HEK293 (cell line): ENCODE measurements at regions not wholly inside any gene's neighbourhood (a gene's known extent, or its start where the extent isn't known, plus 50 kb on each side); places are given as distances from the start of the nearest gene placed in this dataset.
A peak's percentile ranks its signal among the peaks of the same experiment; 100 is the strongest.
"Not testable (repeated sequence)": the region's sequence is repeated elsewhere in the genome, so short reads cannot be mapped to it uniquely, and the experiment has no call there.

Experiments used
- CTCF ChIA-PET: fragments of 350-600 bp; formaldehyde crosslinking; extraction: SDS; loops from one replicate; lab custom pipeline; 2021; ENCODE audit warnings: antibody characterized with exemption; lab: Yijun Ruan, JAX
- POLR2A ChIA-PET: fragments of 300-600 bp; formaldehyde crosslinking; extraction: SDS; loops from one replicate; lab custom pipeline; 2020; ENCODE audit warnings: antibody characterized with exemption, inconsistent platforms; lab: Yijun Ruan, JAX
- H3K27ac ChIP-seq: fragments of 200-500 bp; sonication (Bioruptor generic); 2 replicates; pipeline ENCODE4 v1.5.1; 2014; ENCODE audit warnings: low read depth, low read length, control low read depth, inconsistent platforms; ENCODE audit errors: extremely low read depth
- H3K36me3 ChIP-seq, 2 experiments: fragments of 200-500 bp in 1 of 2; sonication (Bioruptor generic) in 1 of 2; 1 replicate in 1 of 2; 2 replicates in 1 of 2; pipeline ENCODE4 v1.5.1; 2014 to 2017; ENCODE audit warnings: inconsistent platforms in 2 of 2, low read length in 2 of 2; ENCODE audit not compliant: control insufficient read depth in 2 of 2, insufficient read depth in 1 of 2
- H3K4me1 ChIP-seq: fragments of 200-500 bp; sonication (Bioruptor generic); 2 replicates; pipeline ENCODE4 v1.5.1; 2014; ENCODE audit warnings: mild to moderate bottlenecking, low read length, inconsistent platforms; ENCODE audit not compliant: control insufficient read depth, insufficient read depth
- H3K4me3 ChIP-seq: 2 replicates; pipeline ENCODE4 v1.5.1; 2011; ENCODE audit warnings: low read depth, mild to moderate bottlenecking, control low read depth, low read length, moderate library complexity
- H3K9me3 ChIP-seq: fragments of 200-500 bp; sonication (Bioruptor generic); 2 replicates; pipeline ENCODE4 v1.5.1; 2014; ENCODE audit warnings: low read depth, low read length, inconsistent platforms; ENCODE audit not compliant: control insufficient read depth, insufficient read depth
- ATF2 ChIP-seq: fragments of 450-650 bp; formaldehyde crosslinking; IDR thresholded peaks from 2 replicates; pipeline ENCODE4 v1.5.1; 2016; ENCODE audit warnings: missing biosample characterization, missing genetic modification characterization, low read depth
- GLI4 ChIP-seq: fragments of 450-650 bp; formaldehyde crosslinking; IDR thresholded peaks from 2 replicates; pipeline ENCODE4 v1.5.1; 2016; ENCODE audit warnings: missing biosample characterization, missing genetic modification characterization
- PRDM10 ChIP-seq: fragments of 450-650 bp; formaldehyde crosslinking; IDR thresholded peaks from 2 replicates; pipeline ENCODE4 v1.5.1; 2016; ENCODE audit warnings: missing biosample characterization, missing genetic modification characterization
- YY2 ChIP-seq: fragments of 450-650 bp; formaldehyde crosslinking; IDR thresholded peaks from 2 replicates; pipeline ENCODE4 v1.5.1; 2016; ENCODE audit warnings: missing biosample characterization, missing genetic modification characterization
- ZNF10 ChIP-seq: fragments of 450-650 bp; formaldehyde crosslinking; IDR thresholded peaks from 2 replicates; pipeline ENCODE4 v1.5.1; 2017; ENCODE audit warnings: missing biosample characterization, missing genetic modification characterization
- ZNF146 ChIP-seq: fragments of 450-650 bp; formaldehyde crosslinking; IDR thresholded peaks from 2 replicates; pipeline ENCODE4 v1.5.1; 2016; ENCODE audit warnings: missing biosample characterization, missing genetic modification characterization
- ZNF184 ChIP-seq: fragments of 450-650 bp; IDR thresholded peaks from 2 replicates; pipeline ENCODE4 v1.5.1; 2018; ENCODE audit warnings: missing biosample characterization, mild to moderate bottlenecking, missing genetic modification characterization
- ZNF2 ChIP-seq: fragments of 450-650 bp; formaldehyde crosslinking; IDR thresholded peaks from 2 replicates; pipeline ENCODE4 v1.5.1; 2016; ENCODE audit warnings: missing biosample characterization, missing genetic modification characterization
- ZNF341 ChIP-seq: fragments of 450-650 bp; formaldehyde crosslinking; IDR thresholded peaks from 2 replicates; pipeline ENCODE4; 2016; ENCODE audit warnings: low read depth, missing biosample characterization, missing genetic modification characterization
- ZNF394 ChIP-seq: fragments of 450-650 bp; formaldehyde crosslinking; IDR thresholded peaks from 2 replicates; pipeline ENCODE4 v1.5.1; 2016; ENCODE audit warnings: missing biosample characterization, missing genetic modification characterization, mild to moderate bottlenecking, moderate library complexity, borderline replicate concordance
- ZNF510 ChIP-seq: fragments of 450-650 bp; formaldehyde crosslinking; IDR thresholded peaks from 2 replicates; pipeline ENCODE4 v1.5.1; 2018; ENCODE audit warnings: mild to moderate bottlenecking, missing genetic modification characterization, missing biosample characterization; ENCODE audit not compliant: insufficient replicate concordance
- ZNF529 ChIP-seq: fragments of 450-650 bp; formaldehyde crosslinking; IDR thresholded peaks from 2 replicates; pipeline ENCODE4 v1.5.1; 2017; ENCODE audit warnings: missing genetic modification characterization, missing biosample characterization; ENCODE audit not compliant: insufficient replicate concordance
- ZNF596 ChIP-seq: fragments of 450-650 bp; IDR thresholded peaks from 2 replicates; pipeline ENCODE4 v1.5.0; 2018; ENCODE audit warnings: missing biosample characterization, mild to moderate bottlenecking, missing genetic modification characterization, moderate library complexity
- ZNF600 ChIP-seq: fragments of 450-650 bp; formaldehyde crosslinking; IDR thresholded peaks from 2 replicates; pipeline ENCODE4 v1.5.1; 2016; ENCODE audit warnings: missing biosample characterization, missing genetic modification characterization
- ZNF629 ChIP-seq: fragments of 450-650 bp; formaldehyde crosslinking; IDR thresholded peaks from 2 replicates; pipeline ENCODE4 v1.5.1; 2017; ENCODE audit warnings: missing biosample characterization, missing genetic modification characterization
- ZNF76 ChIP-seq: fragments of 450-650 bp; formaldehyde crosslinking; IDR thresholded peaks from 2 replicates; pipeline ENCODE4; 2016; ENCODE audit warnings: low read depth, missing biosample characterization, missing genetic modification characterization, borderline replicate concordance
- ZSCAN4 ChIP-seq: fragments of 450-650 bp; formaldehyde crosslinking; IDR thresholded peaks from 2 replicates; pipeline ENCODE4 v1.5.1; 2017; ENCODE audit warnings: missing biosample characterization, missing genetic modification characterization

GRCh38 chr5:30499402-30499801 lies 694.1 kb upstream of the CDH6 start:
- H3K4me1 ChIP-seq = no peaks in the 10 kb centered on the region
- no peak overlapping the region for H3K4me3 ChIP-seq
- ChIA-PET POLR2A (no interaction called here), CTCF (no interaction called here)
- H3K9me3 ChIP-seq = no peaks in the 10 kb centered on the region
- H3K36me3 ChIP-seq = no peaks in the 10 kb centered on the region
- TF ChIP-seq ZNF394 (tag by site-specific recombination) (no peak), ZNF629 (tag by site-specific recombination) (no peak), ZNF529 (no peak), YY2 (no peak), ZNF596 (tag by site-specific recombination) (no peak), ZNF341 (tag by site-specific recombination) (no peak), ZNF76 (tag by site-specific recombination) (no peak), ZNF2 (tag by site-specific recombination) (no peak)
- no peak overlapping the region for H3K27ac ChIP-seq

GRCh38 chr5:30498972-30499371 lies 694.5 kb upstream of the CDH6 start:
- Histone ChIP-seq H3K36me3 (no peaks in the 10 kb centered on the region), H3K27ac (no peak overlapping the region), H3K4me3 (no peak overlapping the region), H3K9me3 (no peaks in the 10 kb centered on the region), H3K4me1 (no peaks in the 10 kb centered on the region)
- ChIA-PET CTCF (no interaction called here), POLR2A (no interaction called here)
- no peak for TF ChIP-seq ZNF10 (tag by site-specific recombination)

- H3K4me1 ChIP-seq, CTCF ChIA-PET, POLR2A ChIA-PET, H3K4me3 ChIP-seq, H3K27ac ChIP-seq, H3K36me3 ChIP-seq, H3K9me3 ChIP-seq: not testable (repeated sequence)
These were observed 695.0 kb upstream of the CDH6 start for GRCh38 chr5:30498509-30498908.

GRCh38 chr5:30494113-30494512 lies 699.4 kb upstream of the CDH6 start:
- H3K9me3 ChIP-seq, H3K27ac ChIP-seq, CTCF ChIA-PET, H3K36me3 ChIP-seq, H3K4me3 ChIP-seq, H3K4me1 ChIP-seq, POLR2A ChIA-PET: not testable (repeated sequence)

- H3K36me3 ChIP-seq = no peaks in the 10 kb centered on the region
- TF ChIP-seq ATF2 (peak; percentile 68; the same call in 1 of the 2 replicates), ZNF510 (tag by site-specific recombination) (no peak)
- H3K27ac ChIP-seq = no peak overlapping the region
- no peaks in the 10 kb centered on the region for H3K4me1 ChIP-seq
- H3K4me3 ChIP-seq = no peak overlapping the region
- ChIA-PET POLR2A (no interaction called here), CTCF (no interaction called here)
- H3K9me3 ChIP-seq = no peaks in the 10 kb centered on the region
These were observed 714.4 kb upstream of the CDH6 start for GRCh38 chr5:30479104-30479503.

- Histone ChIP-seq H3K4me3 (no peak overlapping the region), H3K9me3 (no peaks in the 10 kb centered on the region), H3K4me1 (no peaks in the 10 kb centered on the region), H3K27ac (no peak overlapping the region), H3K36me3 (no peaks in the 10 kb centered on the region)
- ChIA-PET POLR2A (no interaction called here), CTCF (no interaction called here)
- TF ChIP-seq ZSCAN4 (tag by site-specific recombination) (no peak), GLI4 (tag by site-specific recombination) (no peak), ZNF146 (tag by site-specific recombination) (no peak), PRDM10 (no peak), ZNF600 (tag by site-specific recombination) (no peak), ZNF184 (no peak)
These were observed 718.1 kb upstream of the CDH6 start for GRCh38 chr5:30475429-30475828.
